K562 (cell line): ENCODE measurements at regions not wholly inside any gene's neighbourhood (a gene's known extent, or its start where the extent isn't known, plus 50 kb on each side); places are given as distances from the start of the nearest gene placed in this dataset.

Source experiments
- CREB3 ChIP-seq: fragments of 450-650 bp; conservative IDR thresholded peaks from 2 replicates; pipeline ENCODE4 v1.6.1; 2016; ENCODE audit warnings: missing genetic modification characterization, low read depth, mild to moderate bottlenecking, missing compliant biosample characterization, moderate library complexity
- HES1 ChIP-seq: fragments of 450-650 bp; IDR thresholded peaks from 2 replicates; pipeline ENCODE4 v1.6.1; 2016; ENCODE audit warnings: low read depth, mild to moderate bottlenecking, moderate library complexity
- IRF1 ChIP-seq: sonication (generic); formaldehyde crosslinking; IDR thresholded peaks from 2 replicates; pipeline ENCODE4 v1.8.0; 2022; ENCODE audit warnings: missing genetic modification reagents, mild to moderate bottlenecking, borderline replicate concordance
- MEF2D ChIP-seq: conservative IDR thresholded peaks from 2 replicates; pipeline ENCODE4 v1.6.1; 2016; ENCODE audit warnings: low read depth, missing genetic modification characterization, missing compliant biosample characterization
- RNF219 ChIP-seq: fragments of 250-450 bp; sonication (Bioruptor Pico); IDR thresholded peaks from 2 replicates; pipeline ENCODE4 v1.5.0; 2022; ENCODE audit warnings: mild to moderate bottlenecking
- SRSF1 ChIP-seq: fragments of 200-400 bp; formaldehyde crosslinking; IDR thresholded peaks from 2 replicates; pipeline ENCODE4 v1.6.1; 2017; ENCODE audit warnings: mild to moderate bottlenecking, low read depth, low read length, moderate library complexity
- ZNF165 ChIP-seq: fragments of 250-450 bp; sonication (Bioruptor Pico); IDR thresholded peaks from 2 replicates; pipeline ENCODE4 v1.4.0; 2020; ENCODE audit warnings: borderline replicate concordance
- ZNF592 ChIP-seq: fragments of 450-650 bp; IDR thresholded peaks from 2 replicates; pipeline ENCODE4 v1.6.1; 2017; ENCODE audit warnings: antibody characterized with exemption, mild to moderate bottlenecking

- TF ChIP-seq ZNF165 (CRISPR knock-in tag): no peak
- no peak for TF ChIP-seq MEF2D (tag)
- no peak for TF ChIP-seq HES1
- TF ChIP-seq IRF1 (CRISPR knock-in tag): no peak
- TF ChIP-seq SRSF1: no peak
- no peak for TF ChIP-seq RNF219 (CRISPR knock-in tag)
- TF ChIP-seq CREB3: no peak
- no peak for TF ChIP-seq ZNF592
These were observed 548.8 kb upstream of the EPHA7 start (continued) for GRCh38 chr6:93968126-93968525.
